ENCODE measurements at regions not wholly inside any gene's neighbourhood (a gene's known extent, or its start where the extent isn't known, plus 50 kb on each side); places are given as distances from the start of the nearest gene placed in this dataset.

GRCh38 chr2:8536686-8537561 is 144.9 kb upstream of the ID2 start:
- CTCF ChIA-PET, result interaction anchor here (0.8 to 1.5 kb wide), 2 partner anchors 10 to 11 kb away, joined by 3 to 5 read pairs; no protein-coding TSS in a partner anchor
- DNase-seq (ENCODE audit: low read depth, low spot score), result no peak
- POLR2A ChIA-PET, result interaction anchor here (1.0 to 1.8 kb wide), 2 partner anchors 145 kb away, joined by 4 to 6 read pairs; partner anchors contain the start of gene ID2
- no peak for TF ChIP-seq CTCF (IDR thresholded peaks at IDR 0.05; ENCODE audit: insufficient read depth, low read length, missing control alignments)
- no peak overlapping the region for H3K4me3 ChIP-seq (ENCODE audit: low read depth, low read length)

GRCh38 chr2:8537562-8538155 is 144.2 kb upstream of the ID2 start:
- TF ChIP-seq CTCF (IDR thresholded peaks at IDR 0.05; ENCODE audit: insufficient read depth, low read length, missing control alignments), result no peak
- no peak for DNase-seq (ENCODE audit: low read depth, low spot score)
- ChIA-PET CTCF (interaction anchor here (0.8 to 1.5 kb wide), 4 partner anchors 9 to 223 kb away, joined by 3 to 5 read pairs (median 3); no protein-coding TSS in a partner anchor), POLR2A (interaction anchor here (1.8 kb wide), 1 partner anchor 144 kb away, joined by 6 read pairs; the partner anchor contains the start of gene ID2)
- no peak overlapping the region for H3K4me3 ChIP-seq (ENCODE audit: low read depth, low read length)

DNA sequence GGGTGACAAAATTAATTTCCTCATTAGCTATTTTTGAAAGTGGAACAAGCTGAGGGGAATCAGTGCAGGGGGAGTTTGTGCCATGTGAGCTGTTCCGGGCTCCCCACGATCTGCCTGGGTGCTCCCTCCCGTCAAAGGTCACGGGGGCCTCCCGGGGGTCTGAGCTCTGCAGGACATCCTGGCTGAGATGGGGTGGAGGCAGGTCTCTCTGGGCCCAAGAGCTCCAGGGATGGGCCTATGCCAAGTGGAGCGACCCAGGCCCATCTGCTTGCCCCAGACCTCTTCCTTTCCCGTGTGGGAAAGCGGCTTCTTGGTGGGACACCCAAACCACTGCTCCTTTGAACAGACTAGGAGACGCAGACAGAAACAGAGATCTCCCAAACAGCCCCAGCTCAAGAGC is 143.3 kb upstream of the ID2 start:
- POLR2A ChIA-PET, result interaction anchor here (1.8 kb wide), 1 partner anchor 144 kb away, joined by 6 read pairs; the partner anchor contains the start of gene ID2
- CTCF ChIA-PET, result interaction anchor here (1.2 kb wide), 1 partner anchor 139 kb away, joined by 3 read pairs; no protein-coding TSS in a partner anchor
- TF ChIP-seq CTCF (IDR thresholded peaks at IDR 0.05; ENCODE audit: insufficient read depth, low read length, missing control alignments), result no peak
- no peak overlapping the region for H3K4me3 ChIP-seq (ENCODE audit: low read depth, low read length)
- DNase-seq (ENCODE audit: low read depth, low spot score), result no peak

DNA sequence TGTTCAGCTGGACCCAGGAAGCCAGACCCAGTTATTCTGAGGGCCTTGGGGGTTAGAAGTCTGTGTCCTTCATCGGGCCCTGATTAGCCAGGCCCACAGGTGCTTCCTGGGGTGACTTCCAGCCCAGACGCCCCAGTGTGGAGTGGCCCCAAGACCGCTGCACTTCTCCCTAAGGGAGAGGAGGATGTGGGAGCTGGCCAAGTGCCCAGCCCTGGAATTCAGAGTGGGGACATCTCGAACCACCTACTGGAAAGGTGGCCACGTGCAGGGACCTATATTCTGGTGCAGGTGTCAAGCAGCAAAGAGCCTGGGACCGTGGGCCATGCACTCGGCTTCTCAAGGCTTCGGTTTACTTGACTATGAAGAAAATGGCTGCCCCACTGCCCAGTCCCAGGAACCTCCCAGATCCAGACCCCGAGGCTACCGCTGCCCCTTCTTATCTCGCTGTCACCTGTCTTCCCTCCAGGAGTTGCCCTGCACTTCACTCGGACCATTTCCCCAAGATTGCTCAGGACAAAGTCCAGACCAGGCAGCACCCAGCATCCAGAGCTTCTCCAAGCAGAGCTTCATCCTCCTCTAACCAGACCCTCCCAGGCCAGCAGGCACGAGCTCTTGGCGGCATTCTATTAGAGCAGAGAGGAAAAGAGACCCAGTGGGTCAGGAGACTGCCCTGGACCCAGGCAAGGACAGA is 142.8 kb upstream of the ID2 start:
- ChIA-PET POLR2A (interaction anchor here (1.8 kb wide), 1 partner anchor 143 kb away, joined by 6 read pairs; the partner anchor contains the start of gene ID2), CTCF (interaction anchor here (1.2 kb wide), 1 partner anchor 138 kb away, joined by 3 read pairs; no protein-coding TSS in a partner anchor)
- no peak overlapping the region for H3K4me3 ChIP-seq (ENCODE audit: low read depth, low read length)
- no peak for TF ChIP-seq CTCF (IDR thresholded peaks at IDR 0.05; ENCODE audit: insufficient read depth, low read length, missing control alignments)
- no peak for DNase-seq (ENCODE audit: low read depth, low spot score)

DNA sequence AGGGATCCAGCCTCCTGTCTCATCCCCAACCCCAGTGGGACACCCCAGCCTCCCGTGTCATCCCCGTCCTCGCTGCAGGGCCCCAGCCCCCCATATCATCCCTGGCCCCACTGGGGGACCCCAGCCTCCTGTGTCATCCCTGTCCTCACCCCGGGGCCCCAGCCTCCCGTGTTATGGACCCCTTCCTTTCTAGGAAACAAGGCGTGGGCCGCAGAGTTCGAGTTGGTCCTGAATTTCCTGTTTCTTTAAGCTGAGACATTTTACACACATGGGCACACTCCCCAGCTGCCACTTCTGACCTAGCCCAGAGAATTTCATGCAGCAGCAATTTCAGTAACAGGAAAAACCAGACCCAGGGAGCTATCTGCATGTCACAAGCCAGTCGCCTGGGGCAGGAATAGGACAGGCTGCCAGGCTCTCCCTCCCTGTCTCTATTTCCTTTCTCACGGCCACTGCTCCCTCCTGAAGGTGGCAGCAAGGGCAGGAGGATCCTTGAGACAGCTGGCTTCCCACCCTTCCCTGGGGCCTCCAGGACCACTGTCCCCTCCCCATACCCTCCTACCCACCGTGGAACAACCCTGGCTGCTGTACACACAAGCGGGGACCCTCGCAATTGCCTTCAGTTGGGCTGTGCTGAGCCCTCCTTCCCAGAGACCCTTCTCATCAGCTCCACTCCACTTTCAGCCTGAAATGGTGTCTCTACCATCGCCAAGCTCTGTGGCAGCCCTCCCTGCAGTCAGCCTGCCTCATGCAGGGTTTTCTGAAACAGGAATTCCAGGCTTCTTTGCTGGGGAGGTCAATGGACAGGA is 141.9 kb upstream of the ID2 start:
- ChIA-PET POLR2A (no interaction called here), CTCF (no interaction called here)
- DNase-seq (ENCODE audit: low read depth, low spot score), result no peak
- no peak for TF ChIP-seq CTCF (IDR thresholded peaks at IDR 0.05; ENCODE audit: insufficient read depth, low read length, missing control alignments)
- no peak overlapping the region for H3K4me3 ChIP-seq (ENCODE audit: low read depth, low read length)
